Ishikawa (cell line): ENCODE measurements at regions not wholly inside any gene's neighbourhood (a gene's known extent, or its start where the extent isn't known, plus 50 kb on each side); places are given as distances from the start of the nearest gene placed in this dataset.

ENCODE experiments used
- CEBPB ChIP-seq: IDR thresholded peaks from 2 replicates; pipeline ENCODE4 v1.6.1; 2012
- CREB1 ChIP-seq: IDR thresholded peaks from 2 replicates; pipeline ENCODE4 v1.6.1; 2012; ENCODE audit warnings: low read depth
- EGR1 ChIP-seq: IDR thresholded peaks from 2 replicates; pipeline ENCODE4 v1.6.1; 2012
- EP300 ChIP-seq: IDR thresholded peaks from 2 replicates; pipeline ENCODE4 v1.6.1; 2012; ENCODE audit warnings: borderline replicate concordance
- FOXM1 ChIP-seq: IDR thresholded peaks from 2 replicates; pipeline ENCODE4 v1.6.1; 2012; ENCODE audit warnings: low read depth, borderline replicate concordance
- NFIC ChIP-seq: IDR thresholded peaks from 2 replicates; pipeline ENCODE4 v1.6.1; 2012
- RAD21 ChIP-seq: IDR thresholded peaks from 2 replicates; pipeline ENCODE4 v1.6.1; 2012; ENCODE audit warnings: low read depth
- TAF1 ChIP-seq: IDR thresholded peaks from 2 replicates; pipeline ENCODE4 v1.6.1; 2012; ENCODE audit warnings: low read depth, mild to moderate bottlenecking
- TCF12 ChIP-seq: IDR thresholded peaks from 2 replicates; pipeline ENCODE4 v1.6.1; 2012; ENCODE audit warnings: low read depth
- TEAD4 ChIP-seq: IDR thresholded peaks from 2 replicates; pipeline ENCODE4 v1.6.1; 2012
- YY1 ChIP-seq: IDR thresholded peaks from 2 replicates; pipeline ENCODE4 v1.6.1; 2012; ENCODE audit warnings: low read depth
- ZBTB7A ChIP-seq: IDR thresholded peaks from 2 replicates; pipeline ENCODE4 v1.6.1; 2012; ENCODE audit warnings: low read depth
- TF ChIP-seq, protein P1 (sequence below): IDR thresholded peaks from 2 replicates; pipeline ENCODE4 v1.6.1; 2012; ENCODE audit warnings: low read depth, mild to moderate bottlenecking
- TF ChIP-seq, protein P2 (sequence below): IDR thresholded peaks from 2 replicates; pipeline ENCODE4 v1.6.1; 2012
- TF ChIP-seq, protein P3 (sequence below): IDR thresholded peaks from 2 replicates; pipeline ENCODE4 v1.6.1; 2012

DNA sequence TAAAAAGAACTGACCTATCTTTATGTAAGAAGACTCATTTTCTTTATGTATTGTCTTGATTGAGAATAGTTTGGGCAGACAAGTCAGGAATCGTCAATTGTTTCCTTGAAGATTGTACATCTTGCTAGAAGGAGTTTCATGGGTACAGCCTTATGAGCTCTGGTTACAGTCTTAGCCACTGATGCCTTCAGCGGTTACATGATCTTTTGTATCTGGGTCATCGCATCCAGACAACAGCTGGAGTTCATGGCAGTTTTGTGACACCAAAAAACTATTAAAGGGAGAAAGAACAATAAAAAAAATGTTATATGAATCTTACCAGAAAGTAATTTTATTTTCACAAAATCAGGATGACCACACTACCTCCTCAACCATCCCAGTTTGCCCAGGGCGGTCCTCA lies 520.5 kb upstream of the CDH7 start:
- no peak for TF ChIP-seq YY1
- TF ChIP-seq, protein P1, sequence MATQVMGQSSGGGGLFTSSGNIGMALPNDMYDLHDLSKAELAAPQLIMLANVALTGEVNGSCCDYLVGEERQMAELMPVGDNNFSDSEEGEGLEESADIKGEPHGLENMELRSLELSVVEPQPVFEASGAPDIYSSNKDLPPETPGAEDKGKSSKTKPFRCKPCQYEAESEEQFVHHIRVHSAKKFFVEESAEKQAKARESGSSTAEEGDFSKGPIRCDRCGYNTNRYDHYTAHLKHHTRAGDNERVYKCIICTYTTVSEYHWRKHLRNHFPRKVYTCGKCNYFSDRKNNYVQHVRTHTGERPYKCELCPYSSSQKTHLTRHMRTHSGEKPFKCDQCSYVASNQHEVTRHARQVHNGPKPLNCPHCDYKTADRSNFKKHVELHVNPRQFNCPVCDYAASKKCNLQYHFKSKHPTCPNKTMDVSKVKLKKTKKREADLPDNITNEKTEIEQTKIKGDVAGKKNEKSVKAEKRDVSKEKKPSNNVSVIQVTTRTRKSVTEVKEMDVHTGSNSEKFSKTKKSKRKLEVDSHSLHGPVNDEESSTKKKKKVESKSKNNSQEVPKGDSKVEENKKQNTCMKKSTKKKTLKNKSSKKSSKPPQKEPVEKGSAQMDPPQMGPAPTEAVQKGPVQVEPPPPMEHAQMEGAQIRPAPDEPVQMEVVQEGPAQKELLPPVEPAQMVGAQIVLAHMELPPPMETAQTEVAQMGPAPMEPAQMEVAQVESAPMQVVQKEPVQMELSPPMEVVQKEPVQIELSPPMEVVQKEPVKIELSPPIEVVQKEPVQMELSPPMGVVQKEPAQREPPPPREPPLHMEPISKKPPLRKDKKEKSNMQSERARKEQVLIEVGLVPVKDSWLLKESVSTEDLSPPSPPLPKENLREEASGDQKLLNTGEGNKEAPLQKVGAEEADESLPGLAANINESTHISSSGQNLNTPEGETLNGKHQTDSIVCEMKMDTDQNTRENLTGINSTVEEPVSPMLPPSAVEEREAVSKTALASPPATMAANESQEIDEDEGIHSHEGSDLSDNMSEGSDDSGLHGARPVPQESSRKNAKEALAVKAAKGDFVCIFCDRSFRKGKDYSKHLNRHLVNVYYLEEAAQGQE, result no peak
- TF ChIP-seq, protein P2, sequence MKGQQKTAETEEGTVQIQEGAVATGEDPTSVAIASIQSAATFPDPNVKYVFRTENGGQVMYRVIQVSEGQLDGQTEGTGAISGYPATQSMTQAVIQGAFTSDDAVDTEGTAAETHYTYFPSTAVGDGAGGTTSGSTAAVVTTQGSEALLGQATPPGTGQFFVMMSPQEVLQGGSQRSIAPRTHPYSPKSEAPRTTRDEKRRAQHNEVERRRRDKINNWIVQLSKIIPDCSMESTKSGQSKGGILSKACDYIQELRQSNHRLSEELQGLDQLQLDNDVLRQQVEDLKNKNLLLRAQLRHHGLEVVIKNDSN, result no peak
- TF ChIP-seq FOXM1, result no peak
- TF ChIP-seq CEBPB, result no peak
- no peak for TF ChIP-seq EP300
- no peak for TF ChIP-seq ZBTB7A
- TF ChIP-seq TEAD4, result no peak
- TF ChIP-seq RAD21, result no peak
- no peak for TF ChIP-seq NFIC
- no peak for TF ChIP-seq TCF12
- TF ChIP-seq CREB1, result no peak
- TF ChIP-seq, protein P3, sequence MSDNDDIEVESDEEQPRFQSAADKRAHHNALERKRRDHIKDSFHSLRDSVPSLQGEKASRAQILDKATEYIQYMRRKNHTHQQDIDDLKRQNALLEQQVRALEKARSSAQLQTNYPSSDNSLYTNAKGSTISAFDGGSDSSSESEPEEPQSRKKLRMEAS, result no peak
- no peak for TF ChIP-seq TAF1
- no peak for TF ChIP-seq EGR1

DNA sequence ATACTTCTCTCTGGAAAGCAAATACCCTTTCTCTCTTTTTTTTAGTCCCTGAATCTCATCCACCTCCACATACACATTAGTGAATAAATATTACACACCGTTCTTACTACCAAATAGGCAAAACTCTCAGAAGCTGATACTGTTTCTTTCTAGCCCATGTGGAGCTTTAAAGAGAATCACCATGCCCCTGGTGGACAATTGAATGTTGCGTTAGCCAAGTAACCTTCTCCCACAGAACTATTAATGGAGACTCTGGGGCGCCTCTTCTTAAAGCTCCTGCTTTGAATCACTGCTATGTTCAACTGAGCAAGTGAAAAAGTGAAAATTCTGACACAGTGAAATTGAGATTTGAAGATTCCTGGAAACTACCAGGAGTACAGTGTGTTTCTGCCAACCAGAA lies 522.8 kb upstream of the CDH7 start:
- TF ChIP-seq, protein P2, result no peak
- TF ChIP-seq NFIC (no peak), ZBTB7A (no peak), RAD21 (no peak), TCF12 (no peak), CREB1 (no peak), CEBPB (no peak), FOXM1 (no peak), TAF1 (no peak), YY1 (no peak), TEAD4 (no peak), EGR1 (no peak), EP300 (no peak)
- TF ChIP-seq, protein P3, result no peak
- TF ChIP-seq, protein P1, result no peak

DNA sequence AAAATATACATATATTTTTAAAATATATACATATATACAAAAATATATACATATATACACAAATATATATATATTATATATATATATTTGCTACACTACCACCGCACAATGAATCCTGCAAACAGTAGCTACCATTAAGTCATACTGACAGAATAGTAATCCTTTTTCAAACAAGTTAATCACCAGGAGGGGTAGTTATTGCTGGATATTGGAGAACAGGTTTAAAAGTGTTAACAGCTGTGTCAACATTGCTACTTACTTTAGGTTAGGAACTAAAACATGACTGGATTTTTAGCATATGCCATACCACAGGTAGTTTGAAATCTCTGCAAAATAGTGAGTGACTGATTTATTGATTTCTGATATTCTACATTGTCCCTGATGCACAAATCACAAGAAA lies 529.1 kb upstream of the CDH7 start:
- TF ChIP-seq TCF12, result no peak
- TF ChIP-seq, protein P2, result no peak
- TF ChIP-seq, protein P1, result no peak
- no peak for TF ChIP-seq FOXM1
- TF ChIP-seq RAD21, result no peak
- no peak for TF ChIP-seq ZBTB7A
- no peak for TF ChIP-seq TEAD4
- no peak for TF ChIP-seq TAF1
- TF ChIP-seq YY1, result no peak
- TF ChIP-seq EP300, result no peak
- no peak for TF ChIP-seq EGR1
- TF ChIP-seq CREB1, result no peak
- TF ChIP-seq NFIC, result no peak
- TF ChIP-seq, protein P3, result no peak
- TF ChIP-seq CEBPB, result no peak

DNA sequence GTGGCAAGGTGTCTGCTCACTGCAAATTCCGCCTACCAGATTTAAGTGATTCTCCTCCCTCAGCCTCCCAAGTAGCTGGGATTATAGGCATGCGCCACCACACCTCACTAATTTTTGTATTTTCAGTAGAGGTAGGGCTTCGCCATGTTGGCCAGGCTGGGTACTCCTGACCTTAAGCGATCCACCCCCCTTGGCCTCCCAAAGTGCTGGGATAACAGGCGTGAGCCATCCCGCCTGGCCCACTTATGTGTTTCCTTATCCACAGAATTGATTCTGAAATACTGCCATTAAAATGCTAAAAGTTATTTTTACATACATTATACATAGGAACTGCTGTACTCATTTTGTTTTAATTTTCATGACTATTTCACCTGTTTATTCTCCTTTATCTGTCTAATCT lies 529.7 kb upstream of the CDH7 start:
- TF ChIP-seq, protein P3, result no peak
- TF ChIP-seq EGR1, result no peak
- no peak for TF ChIP-seq CREB1
- TF ChIP-seq ZBTB7A, result no peak
- no peak for TF ChIP-seq YY1
- no peak for TF ChIP-seq FOXM1
- no peak for TF ChIP-seq NFIC
- TF ChIP-seq RAD21, result no peak
- TF ChIP-seq TCF12, result no peak
- TF ChIP-seq, protein P2, result no peak
- TF ChIP-seq TEAD4, result no peak
- no peak for TF ChIP-seq CEBPB
- TF ChIP-seq, protein P1, result no peak
